IPS-18a (cell line): ENCODE measurements at regions not wholly inside any gene's neighbourhood (a gene's known extent, or its start where the extent isn't known, plus 50 kb on each side); places are given as distances from the start of the nearest gene placed in this dataset.

Experiments used
- H3K27ac ChIP-seq: one replicate; pipeline ENCODE4 v1.5.1; 2013; ENCODE audit warnings: low read length
- H3K27me3 ChIP-seq: one replicate; pipeline ENCODE4 v1.6.1; 2013; ENCODE audit warnings: mild to moderate bottlenecking, low read length; ENCODE audit not compliant: control insufficient read depth, insufficient read depth
- H3K36me3 ChIP-seq: one replicate; pipeline ENCODE4 v1.6.1; 2013; ENCODE audit warnings: low read depth, low read length; ENCODE audit not compliant: control insufficient read depth
- H3K4me1 ChIP-seq: one replicate; pipeline ENCODE4 v1.6.1; 2013; ENCODE audit warnings: low read depth, low read length; ENCODE audit not compliant: control insufficient read depth
- H3K4me3 ChIP-seq: one replicate; pipeline ENCODE4 v1.5.1; 2013; ENCODE audit warnings: low read length
- H3K9ac ChIP-seq: one replicate; pipeline ENCODE4 v1.6.1; 2013; ENCODE audit warnings: mild to moderate bottlenecking, low read length, moderate library complexity
- H3K9me3 ChIP-seq: one replicate; pipeline ENCODE4 v1.6.1; 2013; ENCODE audit warnings: low read depth, low read length; ENCODE audit not compliant: control insufficient read depth

GRCh38 chr3:110754212-110754916, 317.3 kb upstream of the NECTIN3 start:
- H3K9me3 ChIP-seq, result no peaks in the 10 kb centered on the region
- H3K27me3 ChIP-seq, result no peaks in the 10 kb centered on the region
- no peaks in the 10 kb centered on the region for H3K36me3 ChIP-seq
- no peak overlapping the region for H3K4me3 ChIP-seq
- no peak overlapping the region for H3K27ac ChIP-seq
- H3K4me1 ChIP-seq, result peaks cover 23% of the 10 kb centered on the region
- no peak overlapping the region for H3K9ac ChIP-seq

DNA sequence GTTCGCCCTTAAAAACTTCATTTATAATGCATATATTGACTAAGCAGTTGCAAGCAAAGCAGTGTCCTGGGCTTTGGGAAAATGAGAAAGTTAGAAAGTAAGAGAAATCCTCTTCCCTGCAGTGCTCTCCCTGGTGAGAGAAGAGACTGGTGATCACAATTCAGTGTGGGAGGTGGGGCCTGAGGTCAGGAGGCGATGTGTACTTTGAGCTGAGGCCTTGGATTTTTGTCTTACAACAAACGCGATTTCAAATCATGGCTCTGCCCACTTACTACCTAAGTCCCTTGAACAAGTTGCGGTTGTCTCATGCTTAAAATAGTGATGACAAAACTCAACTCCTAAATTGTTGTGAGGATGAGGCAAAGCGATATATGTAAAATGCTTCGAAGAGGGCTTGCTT, 316.3 kb upstream of the NECTIN3 start:
- H3K9me3 ChIP-seq, result no peaks in the 10 kb centered on the region
- no peak overlapping the region for H3K9ac ChIP-seq
- no peaks in the 10 kb centered on the region for H3K27me3 ChIP-seq
- H3K4me1 ChIP-seq, result peaks cover 23% of the 10 kb centered on the region
- no peak overlapping the region for H3K4me3 ChIP-seq
- H3K27ac ChIP-seq, result no peak overlapping the region
- H3K36me3 ChIP-seq, result no peaks in the 10 kb centered on the region

DNA sequence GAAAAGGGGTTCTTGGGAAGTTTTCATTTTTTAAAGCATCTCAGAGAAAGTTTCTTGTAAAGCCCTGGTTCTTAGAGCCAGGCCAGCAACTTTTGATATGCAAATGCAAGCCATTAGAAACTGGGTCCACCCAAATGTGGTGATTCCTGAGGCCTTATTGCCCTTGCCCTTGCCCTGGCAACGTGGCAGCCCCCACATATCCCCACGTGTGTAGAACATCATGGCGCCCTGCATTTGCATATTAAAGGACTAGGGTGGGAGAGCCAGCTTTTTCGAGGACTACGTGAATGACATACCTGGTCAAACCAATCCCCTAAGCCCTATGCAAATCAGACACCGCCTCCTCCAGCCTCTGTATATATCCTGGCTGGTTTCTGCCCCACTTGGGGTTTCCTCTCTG, 314.9 kb upstream of the NECTIN3 start:
- no peaks in the 10 kb centered on the region for H3K36me3 ChIP-seq
- no peaks in the 10 kb centered on the region for H3K9me3 ChIP-seq
- H3K4me1 ChIP-seq, result peaks cover 23% of the 10 kb centered on the region
- no peak overlapping the region for H3K9ac ChIP-seq
- no peak overlapping the region for H3K4me3 ChIP-seq
- no peaks in the 10 kb centered on the region for H3K27me3 ChIP-seq
- H3K27ac ChIP-seq, result no peak overlapping the region

GRCh38 chr3:110758208-110758607, 313.4 kb upstream of the NECTIN3 start:
- Histone ChIP-seq H3K4me1 (peaks cover 23% of the 10 kb centered on the region), H3K9me3 (no peaks in the 10 kb centered on the region), H3K36me3 (no peaks in the 10 kb centered on the region), H3K27ac (no peak overlapping the region), H3K4me3 (no peak overlapping the region), H3K27me3 (no peaks in the 10 kb centered on the region), H3K9ac (no peak overlapping the region)

DNA sequence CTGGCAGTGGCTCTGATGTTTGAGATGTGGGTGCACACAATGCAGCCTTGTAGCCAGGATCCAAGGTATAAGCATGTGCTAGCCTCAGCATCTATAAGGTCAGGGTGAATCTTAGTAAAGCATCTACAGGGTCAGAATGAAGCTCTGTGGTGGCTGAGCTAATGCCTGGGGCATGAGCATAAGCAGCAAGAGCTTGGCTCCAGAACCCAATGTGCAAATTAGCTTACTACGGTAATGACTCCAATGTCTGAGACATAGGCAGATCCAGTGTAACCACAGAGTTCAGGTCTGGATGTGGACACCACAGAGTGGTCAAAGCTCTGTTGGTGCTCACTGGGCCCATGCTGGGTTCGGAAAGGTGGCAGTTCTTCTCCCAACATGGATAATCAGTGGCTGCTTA, 304.5 kb upstream of the NECTIN3 start:
- H3K4me3 ChIP-seq, result no peak overlapping the region
- H3K27ac ChIP-seq, result no peak overlapping the region
- peaks cover 5% of the 10 kb centered on the region for H3K9me3 ChIP-seq
- no peaks in the 10 kb centered on the region for H3K4me1 ChIP-seq
- H3K36me3 ChIP-seq, result no peaks in the 10 kb centered on the region
- no peaks in the 10 kb centered on the region for H3K27me3 ChIP-seq
- H3K9ac ChIP-seq, result no peak overlapping the region

GRCh38 chr3:110767838-110768237, 303.8 kb upstream of the NECTIN3 start:
- H3K4me3 ChIP-seq, result no peak overlapping the region
- no peak overlapping the region for H3K9ac ChIP-seq
- H3K27ac ChIP-seq, result no peak overlapping the region
- peaks cover 5% of the 10 kb centered on the region for H3K9me3 ChIP-seq
- no peaks in the 10 kb centered on the region for H3K36me3 ChIP-seq
- no peaks in the 10 kb centered on the region for H3K4me1 ChIP-seq
- H3K27me3 ChIP-seq, result no peaks in the 10 kb centered on the region

DNA sequence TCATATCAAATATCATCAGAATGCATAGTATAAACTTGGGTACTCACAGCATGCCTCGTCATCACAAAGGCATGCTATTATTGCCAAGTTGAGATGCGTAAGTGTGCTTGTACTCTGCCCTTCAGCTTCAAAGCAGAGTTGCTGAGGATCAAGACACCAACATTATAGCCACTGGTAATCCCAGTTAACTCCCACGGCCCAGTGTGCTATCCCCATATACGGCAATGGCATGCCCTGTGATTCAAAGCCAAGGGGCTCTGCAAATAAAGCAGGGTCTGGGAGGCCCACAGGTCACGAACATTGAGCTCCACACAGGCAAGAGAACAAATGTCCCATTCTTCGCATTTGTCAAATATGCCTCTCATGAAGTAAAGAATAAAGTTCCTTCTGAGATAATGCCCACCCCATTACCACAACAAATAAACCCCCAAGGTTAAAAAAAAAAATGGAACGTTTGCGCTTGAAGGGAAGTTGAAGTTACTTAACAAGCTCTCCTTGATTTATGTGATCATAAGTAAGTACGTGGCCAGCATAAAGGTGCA, 298.1 kb upstream of the NECTIN3 start:
- Histone ChIP-seq H3K9me3 (peaks cover 3% of the 10 kb centered on the region), H3K36me3 (no peaks in the 10 kb centered on the region), H3K4me1 (peaks cover 10% of the 10 kb centered on the region), H3K9ac (no peak overlapping the region), H3K27me3 (no peaks in the 10 kb centered on the region), H3K27ac (no peak overlapping the region), H3K4me3 (no peak overlapping the region)

- H3K27ac ChIP-seq, result no peak overlapping the region
- peaks cover 10% of the 10 kb centered on the region for H3K4me1 ChIP-seq
- no peak overlapping the region for H3K9ac ChIP-seq
- no peaks in the 10 kb centered on the region for H3K36me3 ChIP-seq
- H3K4me3 ChIP-seq, result no peak overlapping the region
- no peaks in the 10 kb centered on the region for H3K27me3 ChIP-seq
- no peaks in the 10 kb centered on the region for H3K9me3 ChIP-seq
Measured at GRCh38 chr3:110774496-110775265, 296.9 kb upstream of the NECTIN3 start.

DNA sequence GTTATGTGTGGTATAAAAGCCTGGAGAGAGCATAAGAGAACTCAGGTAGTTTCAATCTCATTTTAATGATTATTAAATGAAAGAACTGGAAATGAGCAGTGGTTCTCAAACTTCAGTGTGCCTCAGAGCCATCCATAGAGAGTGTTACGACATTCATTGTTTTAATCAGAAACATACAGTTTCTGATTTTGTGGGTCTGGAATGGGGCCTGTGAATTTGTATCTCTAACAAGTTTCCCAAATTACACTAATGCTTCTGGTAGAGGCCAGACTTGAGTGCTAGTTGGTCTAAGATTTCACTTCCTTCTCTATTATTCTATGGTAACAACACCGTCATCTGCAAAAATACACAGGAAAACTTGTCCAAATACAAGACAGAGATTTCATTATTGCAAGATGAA, 292.0 kb upstream of the NECTIN3 start:
- no peak overlapping the region for H3K27ac ChIP-seq

GRCh38 chr3:110783541-110783940, 288.1 kb upstream of the NECTIN3 start:
- peaks cover 12% of the 10 kb centered on the region for H3K4me1 ChIP-seq
- H3K4me3 ChIP-seq, result no peak overlapping the region
- H3K27ac ChIP-seq, result no peak overlapping the region
- H3K27me3 ChIP-seq, result no peaks in the 10 kb centered on the region
- no peaks in the 10 kb centered on the region for H3K36me3 ChIP-seq
- H3K9me3 ChIP-seq, result no peaks in the 10 kb centered on the region
- H3K9ac ChIP-seq, result no peak overlapping the region

More for the DNA sequence above, 292.0 kb upstream of the NECTIN3 start:
- no peaks in the 10 kb centered on the region for H3K27me3 ChIP-seq
- H3K4me1 ChIP-seq, result peaks cover 12% of the 10 kb centered on the region
- no peak overlapping the region for H3K4me3 ChIP-seq
- H3K9me3 ChIP-seq, result no peaks in the 10 kb centered on the region
- H3K9ac ChIP-seq, result no peak overlapping the region
- no peaks in the 10 kb centered on the region for H3K36me3 ChIP-seq

DNA sequence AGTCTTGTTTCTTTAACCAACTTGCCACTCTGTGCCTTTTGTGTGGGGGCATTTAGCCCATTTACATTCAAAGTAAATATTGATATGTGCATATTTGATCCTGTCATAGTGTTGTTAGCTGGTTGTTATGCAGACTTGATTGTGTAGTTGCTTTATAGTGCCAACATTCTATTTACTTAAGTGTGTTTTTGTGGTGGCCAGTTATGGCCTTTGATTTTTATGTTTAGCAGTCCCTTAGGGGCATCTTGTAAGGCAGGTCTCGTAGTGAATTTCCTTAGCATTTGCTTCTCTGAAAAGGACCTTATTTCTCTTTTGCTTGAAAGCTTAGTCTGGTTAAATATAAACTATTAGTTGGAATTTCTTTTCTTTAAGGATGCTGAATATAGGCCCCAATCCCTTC, 282.8 kb upstream of the NECTIN3 start:
- no peak overlapping the region for H3K27ac ChIP-seq
- no peak overlapping the region for H3K4me3 ChIP-seq
- no peaks in the 10 kb centered on the region for H3K9me3 ChIP-seq
- H3K27me3 ChIP-seq, result no peaks in the 10 kb centered on the region
- no peak overlapping the region for H3K9ac ChIP-seq
- peaks cover under 1% of the 10 kb centered on the region for H3K4me1 ChIP-seq
- H3K36me3 ChIP-seq, result no peaks in the 10 kb centered on the region
